Left lobe of liver (tissue), 2 donors: ENCODE measurements at regions not wholly inside any gene's neighbourhood (a gene's known extent, or its start where the extent isn't known, plus 50 kb on each side); places are given as distances from the start of the nearest gene placed in this dataset.

Experiments used
- ATAC-seq: fragments of 200-7000 bp; cut with Tn5 transposase; one replicate; pipeline ENCODE4 v1.9.1; 2020; ENCODE audit warnings: mild to moderate bottlenecking, moderate library complexity
- DNase-seq: peaks from one replicate; pipeline ENCODE4 v3.0.0-alpha.2; 2020; ENCODE audit warnings: low spot score
- donor health status: DM: no; HTN: no; CAD: no; lungs with moderate emphysema.
- donor health status: DM: no; HTN: yes; CAD: no.

DNA sequence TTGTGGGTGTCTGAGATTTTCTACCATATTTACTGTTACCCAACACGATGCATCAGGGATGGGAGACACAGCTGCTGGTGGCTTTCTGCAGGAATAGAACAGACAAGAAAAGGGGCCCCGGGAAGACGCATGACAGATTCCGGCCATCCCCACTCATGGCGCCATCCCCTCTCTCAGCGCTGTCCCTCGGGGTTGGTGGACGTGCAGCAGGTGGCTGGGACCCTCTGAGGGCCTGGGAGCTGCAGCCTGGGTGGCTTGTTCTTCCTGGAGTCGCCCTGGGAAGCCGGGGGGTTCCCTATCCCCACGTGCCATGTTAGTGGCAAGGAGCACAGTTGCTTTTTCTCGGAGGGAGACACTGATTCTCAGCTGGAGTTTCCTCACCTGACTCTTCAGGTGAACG, 1123.3 kb downstream of the BRD1 start:
- no peak for ATAC-seq
- no peak for DNase-seq

DNA sequence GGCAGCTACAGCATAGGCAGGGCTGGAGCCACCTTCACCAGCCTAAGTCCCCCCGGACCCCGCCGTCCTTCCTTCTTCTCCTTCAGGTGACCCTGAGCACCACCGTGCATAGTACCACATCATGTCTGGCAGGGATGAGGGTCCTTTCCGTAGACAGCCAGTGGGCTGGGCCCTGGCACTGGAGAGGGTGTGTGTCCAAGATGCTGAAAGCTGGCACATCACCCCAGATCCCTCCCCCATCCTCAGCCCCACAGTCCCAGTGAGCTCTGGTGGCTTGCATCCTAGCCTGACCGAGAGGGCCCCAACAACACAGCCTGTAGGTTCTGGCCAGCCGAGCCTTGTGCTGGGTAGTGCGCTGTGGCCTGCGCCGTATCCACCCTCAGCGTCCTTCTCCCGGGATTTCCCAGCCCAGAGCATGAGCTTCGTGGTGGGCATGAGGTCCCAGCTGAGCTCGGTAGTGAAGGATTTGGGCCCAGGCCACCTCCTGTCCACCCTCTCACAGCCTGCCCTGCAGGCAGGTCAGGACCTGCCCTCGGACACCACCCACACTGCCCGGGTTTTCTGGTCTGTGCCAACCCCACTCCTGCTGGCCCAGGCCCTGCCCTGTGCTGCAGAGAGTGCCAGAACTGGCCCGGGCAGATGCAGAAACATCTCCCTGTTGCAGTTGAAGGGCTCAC, 1124.3 kb downstream of the BRD1 start:
- DNase-seq (peak; percentile 53), ATAC-seq (peak; percentile 63)

DNA sequence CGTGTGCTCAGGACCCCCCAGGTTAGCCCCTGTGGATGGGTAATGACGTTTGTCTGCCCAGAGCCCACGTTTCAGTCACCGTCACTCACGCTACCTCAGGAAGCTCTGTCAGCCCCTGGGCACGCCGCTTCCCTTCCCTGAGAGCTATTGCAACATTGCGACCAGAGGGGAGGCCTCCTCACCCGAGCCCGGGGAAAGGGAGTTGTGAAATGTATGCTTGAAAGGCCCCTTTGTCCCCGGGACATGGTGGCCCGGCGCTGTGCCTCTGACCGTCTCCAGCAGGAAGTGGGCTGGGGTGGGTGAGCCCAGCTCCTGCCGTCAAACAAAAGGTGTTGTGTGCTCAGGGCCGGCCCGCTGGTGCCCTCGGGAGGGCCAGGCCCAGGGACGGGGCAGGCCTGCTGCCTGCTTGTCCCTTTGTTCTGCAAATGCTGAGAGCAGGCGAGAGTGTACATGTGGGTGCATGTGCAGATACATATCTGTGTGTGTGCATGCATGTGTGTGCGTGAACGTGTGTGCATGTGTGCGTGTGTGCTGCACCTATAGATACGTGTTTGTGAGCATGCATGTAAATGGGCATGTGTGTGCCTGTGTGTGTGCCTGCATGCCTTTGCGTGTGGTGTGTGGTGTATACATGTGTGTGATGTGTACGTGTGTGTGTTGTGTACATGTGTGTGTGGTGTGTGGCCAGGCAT, 1125.0 kb downstream of the BRD1 start:
- peak; percentile 41 for ATAC-seq
- peak; percentile 55 for DNase-seq

DNA sequence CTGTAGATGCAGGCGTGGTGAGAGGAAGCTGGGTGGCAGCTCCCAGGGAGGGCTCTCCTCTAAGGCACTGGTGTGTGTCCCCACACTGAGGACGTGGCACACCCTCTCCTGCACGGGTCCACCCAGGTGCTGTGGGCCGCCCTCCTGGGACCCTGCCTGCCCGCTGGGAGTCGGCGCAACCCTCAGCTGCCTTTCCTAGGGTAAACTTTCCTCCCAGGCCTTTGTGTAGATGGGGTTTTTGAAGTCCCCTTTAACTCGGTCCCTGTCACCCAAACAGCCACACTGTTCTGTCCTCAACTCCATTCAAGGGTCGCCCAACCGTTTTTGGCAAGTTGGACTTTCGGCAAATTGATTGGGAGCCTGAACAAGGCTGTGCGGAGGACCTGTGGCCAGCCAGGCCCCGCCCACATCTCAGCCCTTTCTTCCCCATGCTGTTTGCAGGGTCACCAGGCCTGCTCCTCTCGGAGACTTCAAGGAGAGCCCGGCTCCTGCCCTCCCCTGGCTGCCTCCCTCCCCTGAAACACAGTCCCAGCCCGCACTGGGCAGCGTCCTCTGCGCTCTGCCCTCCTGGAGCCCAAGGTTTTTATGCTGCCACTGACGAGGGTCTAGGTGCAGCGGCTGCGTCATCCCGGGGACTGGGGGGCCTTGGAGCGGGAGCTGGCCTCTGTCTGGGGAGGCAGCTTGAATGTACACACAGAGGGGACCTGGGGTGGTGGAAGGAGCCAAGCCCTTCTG, 1126.2 kb downstream of the BRD1 start:
- ATAC-seq (no peak), DNase-seq (no peak)

DNA sequence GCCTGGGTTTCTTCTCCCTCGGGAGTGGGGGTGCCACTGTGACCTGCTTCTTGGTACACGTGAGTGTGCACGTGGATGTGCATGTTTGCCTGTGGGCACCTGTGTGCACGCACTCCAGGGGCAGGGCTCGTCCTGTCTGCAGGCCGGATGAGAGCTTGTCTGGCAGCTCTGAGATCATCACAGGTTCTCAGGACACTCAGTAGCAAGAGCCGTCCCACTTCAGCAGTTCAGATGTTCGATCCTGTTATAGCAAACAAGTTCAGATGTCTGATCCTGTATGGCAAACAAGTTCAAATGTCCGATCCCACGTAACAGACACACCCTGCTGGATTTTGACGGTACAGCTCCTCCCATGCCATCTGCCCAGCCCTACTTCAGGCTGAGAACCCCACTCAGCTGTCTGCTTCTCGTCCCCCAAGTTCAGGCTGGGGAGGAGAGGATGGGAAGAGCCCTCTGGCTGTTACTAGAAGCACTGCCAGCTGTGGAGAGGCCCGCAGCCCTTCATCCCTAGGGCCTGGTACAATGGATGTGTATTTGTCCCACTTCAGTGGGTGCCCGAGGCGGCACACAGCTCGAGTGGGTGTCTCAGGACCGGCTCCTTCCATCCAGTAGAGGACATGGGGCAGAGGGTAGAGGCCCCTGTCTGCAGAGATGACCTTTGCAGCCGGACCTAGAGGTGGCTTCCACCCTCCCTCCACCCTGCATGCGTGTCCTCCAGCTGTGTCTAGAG, 1126.9 kb downstream of the BRD1 start:
- no peak for DNase-seq
- ATAC-seq, result no peak

DNA sequence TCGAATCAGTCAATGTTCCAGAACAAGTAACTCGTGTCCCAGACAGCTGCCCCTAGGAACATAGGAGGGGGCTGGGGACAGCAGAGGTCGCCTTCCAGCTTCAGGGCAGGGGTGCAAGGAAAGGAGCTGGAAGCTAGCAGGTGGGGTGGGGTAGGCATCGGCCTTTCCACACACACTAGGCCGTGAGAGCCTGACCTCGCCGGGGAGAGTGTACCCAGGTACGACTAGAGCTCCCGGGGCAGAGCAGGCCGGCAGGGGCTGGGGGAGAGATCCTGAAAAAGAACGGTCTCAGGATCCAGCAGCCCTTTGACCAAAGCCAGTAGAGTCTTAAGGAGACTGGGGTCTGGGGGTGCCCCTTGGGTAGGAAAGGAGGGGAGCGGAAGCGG, 1127.5 kb downstream of the BRD1 start:
- DNase-seq (no peak), ATAC-seq (no peak)

DNA sequence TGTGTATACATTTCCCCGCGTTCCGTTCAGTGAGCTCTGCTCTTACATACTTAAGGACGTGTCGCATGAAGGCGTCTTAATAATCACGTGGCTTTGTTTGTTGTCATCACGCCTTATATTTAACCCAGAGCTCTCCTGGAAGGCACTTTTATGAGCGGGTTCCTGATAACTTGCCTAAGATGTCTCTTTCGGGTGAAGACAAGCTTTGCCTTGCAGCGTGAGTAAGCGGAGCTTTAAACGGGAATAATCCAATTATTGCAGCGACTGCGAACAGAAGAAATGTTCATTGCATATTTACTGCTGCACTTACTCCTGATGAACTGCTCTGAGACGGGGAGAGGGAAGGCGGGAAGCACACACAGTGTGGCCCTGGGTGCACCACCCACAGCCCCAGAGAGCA, 1128.2 kb downstream of the BRD1 start:
- ATAC-seq, result no peak
- no peak for DNase-seq

DNA sequence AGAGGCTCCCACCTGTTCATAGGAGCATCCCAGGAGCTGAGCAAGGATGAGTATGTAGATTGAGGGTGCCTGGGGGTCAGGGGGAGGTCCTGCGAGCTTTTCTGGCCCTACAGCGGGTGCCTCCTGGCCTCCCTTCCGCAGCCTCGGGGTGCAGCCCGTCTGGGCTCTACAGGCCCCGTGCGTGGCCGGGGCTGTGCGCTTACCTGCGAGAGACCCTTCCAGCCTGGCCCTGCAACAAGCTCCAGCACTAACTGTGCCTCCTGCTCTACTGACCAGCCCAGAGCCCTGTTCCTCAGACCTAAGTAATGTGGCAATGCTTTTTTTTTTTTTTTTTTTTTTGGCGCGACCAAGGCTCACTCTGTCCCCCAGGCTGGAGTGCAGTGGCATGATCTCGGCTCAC, 1129.1 kb downstream of the BRD1 start:
- no peak for DNase-seq
- ATAC-seq, result no peak

DNA sequence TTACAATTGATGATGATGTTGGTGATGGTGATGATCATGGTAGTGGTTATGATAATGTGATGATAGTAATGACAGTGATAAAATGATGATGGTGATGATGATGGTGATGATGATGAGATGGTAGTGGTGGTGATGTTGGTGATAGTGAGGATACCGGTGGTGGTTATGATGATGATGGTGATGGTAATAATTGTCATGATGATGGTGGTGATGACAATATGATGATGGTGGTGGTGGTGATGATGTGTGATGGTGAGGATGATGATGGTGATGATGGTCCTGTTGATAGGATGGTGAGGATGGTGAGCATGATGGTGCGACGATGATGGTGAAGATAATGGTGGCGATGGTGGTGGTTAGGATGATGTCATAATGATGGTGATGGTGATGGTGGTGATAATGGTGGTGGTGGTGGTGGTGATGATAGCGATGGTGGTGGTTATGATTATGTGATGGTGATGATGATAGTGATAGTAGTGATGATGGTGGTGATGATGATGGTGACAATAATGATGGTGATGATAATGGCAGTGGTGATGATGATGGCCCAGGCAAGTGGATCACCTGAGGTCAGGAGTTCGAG, 1129.9 kb downstream of the BRD1 start:
- ATAC-seq, result no peak

DNA sequence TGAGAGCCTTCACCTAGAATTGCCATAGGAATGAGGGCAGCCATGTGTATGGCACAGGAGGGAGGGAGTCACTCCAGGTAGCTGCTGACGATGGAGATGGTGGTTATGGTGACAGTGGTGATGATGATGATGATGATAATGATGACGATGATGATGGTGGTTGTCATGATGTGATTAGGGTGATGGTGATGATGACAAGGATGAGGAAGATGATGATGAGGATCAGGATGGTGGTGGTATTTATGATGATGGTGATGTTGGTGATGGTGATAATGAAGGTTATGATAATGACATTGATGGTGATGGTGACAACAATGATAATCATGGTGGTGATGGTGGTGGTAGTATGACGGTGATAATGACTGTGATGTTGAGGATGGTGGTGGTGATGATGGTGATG, 1130.5 kb downstream of the BRD1 start:
- DNase-seq (no peak), ATAC-seq (no peak)

More for the DNA sequence above, 1129.9 kb downstream of the BRD1 start:
- no peak for DNase-seq

DNA sequence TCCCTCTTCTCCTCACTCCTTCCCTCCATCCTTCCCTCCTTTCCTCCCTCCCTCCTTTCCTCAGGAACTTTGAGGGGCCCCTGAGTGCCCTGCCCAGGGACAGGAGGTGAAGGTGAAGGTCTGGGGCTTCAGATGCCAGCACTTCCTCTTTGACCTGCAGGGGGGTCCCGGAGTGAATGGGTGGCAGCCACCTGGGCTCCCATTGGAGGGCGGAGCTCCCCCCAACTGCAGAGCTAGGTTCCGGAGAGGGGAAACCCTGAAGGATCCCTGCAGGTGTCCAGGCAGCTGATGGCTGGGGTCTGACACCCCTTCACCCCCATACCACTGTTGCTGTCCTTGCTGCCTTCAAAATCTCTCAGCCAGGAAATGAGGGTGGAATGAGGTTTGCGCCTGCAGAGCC, 1131.3 kb downstream of the BRD1 start:
- ATAC-seq (no peak), DNase-seq (no peak)

DNA sequence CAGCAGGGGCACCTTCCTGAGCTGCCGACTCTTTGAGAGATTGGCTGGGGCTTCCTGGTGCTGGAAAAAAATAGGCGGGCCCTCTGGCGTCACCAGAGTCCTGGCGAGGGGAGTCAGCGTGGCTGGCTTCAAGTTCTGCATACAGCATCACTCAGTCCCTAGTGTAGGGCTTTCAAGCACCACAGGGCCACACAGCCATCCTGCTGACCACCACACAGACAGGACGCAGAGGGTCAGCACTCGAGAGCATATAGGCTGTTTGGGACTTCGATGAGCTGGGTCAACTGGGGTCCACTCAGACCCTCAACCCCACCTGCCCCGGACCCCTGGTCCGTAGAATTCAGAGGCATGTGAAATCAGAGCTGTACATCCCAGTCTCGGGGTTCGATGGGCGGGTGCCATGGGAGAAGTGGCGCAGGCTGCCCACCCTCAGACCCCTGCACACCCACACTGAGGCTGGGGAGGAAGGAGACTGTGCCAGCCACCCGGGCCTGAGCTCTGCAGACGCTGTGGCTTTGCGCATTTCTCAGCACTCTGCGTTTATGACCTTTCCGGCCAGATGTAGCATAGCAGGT, 1131.9 kb downstream of the BRD1 start:
- DNase-seq (no peak), ATAC-seq (no peak)

DNA sequence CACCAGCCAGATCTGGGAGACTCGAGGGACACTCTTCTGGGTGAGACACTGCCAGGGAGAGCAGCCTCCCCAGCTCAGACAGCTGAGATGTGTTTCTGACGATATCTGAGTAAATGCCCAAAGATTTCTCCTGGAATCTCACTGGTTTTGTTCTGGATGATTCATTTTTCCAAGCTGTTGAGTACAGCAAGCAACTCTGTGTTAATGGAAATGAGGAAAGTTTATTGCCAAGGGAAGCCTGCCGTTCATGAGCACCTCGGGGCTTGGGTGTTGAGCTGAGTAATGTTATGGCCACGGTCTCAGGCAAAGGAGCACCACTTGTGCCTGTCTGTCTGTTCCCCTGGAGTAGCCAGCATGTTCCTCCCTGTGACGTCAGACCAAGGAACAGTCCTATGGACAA, 1132.4 kb downstream of the BRD1 start:
- no peak for ATAC-seq
- DNase-seq, result no peak

DNA sequence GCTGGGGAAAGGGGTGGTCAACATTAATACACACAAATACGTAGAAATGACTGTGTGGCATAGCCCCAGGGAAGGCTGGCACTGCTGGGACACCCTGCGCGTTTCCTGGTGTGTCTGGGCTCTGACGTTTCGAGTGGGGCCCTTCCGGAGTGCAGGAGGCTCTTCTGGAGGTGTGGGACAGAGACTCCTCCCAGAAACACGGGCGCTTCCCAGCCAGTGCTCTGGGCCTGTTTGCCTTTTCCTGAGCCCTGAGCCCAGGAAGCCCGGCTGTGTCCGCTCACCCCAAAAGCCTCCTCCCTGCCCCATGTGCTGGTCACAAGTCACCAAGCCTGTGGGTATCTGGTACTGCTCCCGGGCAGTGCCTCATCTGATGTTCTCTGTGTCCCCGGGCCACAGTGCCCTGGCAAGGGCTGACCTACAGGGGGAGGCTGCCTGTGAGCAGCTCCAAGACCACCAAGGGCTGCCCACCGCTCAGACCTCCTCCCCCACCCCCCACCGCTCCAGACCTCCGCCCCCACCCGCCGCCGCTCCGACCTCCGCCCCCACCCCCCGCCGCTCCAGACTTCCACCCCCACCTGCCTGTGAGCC, 1133.3 kb downstream of the BRD1 start:
- ATAC-seq (no peak), DNase-seq (no peak)

DNA sequence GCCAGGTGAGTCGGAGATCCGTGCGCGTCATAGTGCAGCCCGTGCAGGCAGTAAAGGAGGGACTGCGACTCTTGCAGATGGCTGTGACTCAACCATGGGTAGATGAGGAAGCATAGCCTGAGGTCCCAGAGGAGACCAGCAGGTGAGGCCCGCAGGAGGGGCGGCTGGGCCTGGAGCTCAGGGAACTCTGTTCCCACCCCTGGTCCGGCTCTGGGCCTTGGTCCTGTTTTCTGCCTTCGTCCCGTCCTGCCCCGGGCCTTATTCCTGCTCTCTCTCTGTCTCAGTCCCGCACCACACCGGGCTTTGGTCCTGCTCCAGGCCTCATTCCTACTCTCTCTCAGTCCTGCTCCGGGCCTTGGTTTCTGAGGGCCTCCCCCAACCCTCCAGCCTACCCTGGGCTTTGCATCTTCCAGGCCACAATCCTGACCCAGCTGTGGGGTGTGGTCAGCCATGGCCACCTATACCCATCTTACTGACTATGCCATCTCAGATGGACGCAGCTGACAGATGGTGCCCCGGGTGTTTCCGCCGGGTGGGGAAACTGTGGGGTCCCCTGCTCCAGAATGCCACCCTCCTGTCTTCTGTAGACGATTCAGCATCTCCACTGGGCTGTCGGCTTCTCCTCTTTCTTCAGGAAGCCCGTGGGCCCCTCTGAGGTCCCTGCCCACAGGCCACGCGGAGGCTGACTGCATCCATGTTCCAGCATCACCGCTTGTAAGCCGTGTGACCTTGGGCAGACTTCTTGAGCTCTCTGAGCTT, 1134.1 kb downstream of the BRD1 start:
- ATAC-seq, result no peak
- no peak for DNase-seq

DNA sequence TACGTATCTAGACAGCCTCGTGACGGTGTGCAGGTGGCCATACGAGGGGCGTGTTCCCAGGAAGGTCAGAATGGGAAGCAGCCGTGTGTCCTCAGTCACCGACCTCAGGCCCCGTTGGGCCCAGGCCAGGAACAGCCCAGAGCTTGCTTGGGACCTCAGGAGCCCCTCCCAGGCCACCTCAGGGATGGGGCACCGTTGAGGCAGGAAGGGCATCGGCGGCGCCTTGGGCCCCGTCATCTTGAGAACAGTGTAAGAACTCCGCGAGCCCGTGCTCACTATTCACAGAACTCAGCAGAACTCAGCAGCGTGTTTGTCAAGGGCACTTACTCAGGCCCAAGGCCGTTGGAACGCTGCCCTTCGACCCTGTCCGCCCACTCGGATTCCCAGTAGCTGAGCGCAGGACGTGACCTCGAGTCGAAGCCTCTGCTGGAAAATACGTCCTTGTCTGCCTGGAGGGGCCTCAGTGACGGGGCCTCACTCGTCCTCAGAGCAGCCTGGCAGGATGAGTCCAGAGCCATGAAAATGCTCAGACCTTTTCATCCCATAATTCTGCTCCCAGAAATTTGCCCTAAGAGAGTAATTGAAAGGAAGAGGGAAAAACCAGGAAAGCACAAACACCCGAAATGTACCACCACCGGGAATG, 1134.8 kb downstream of the BRD1 start:
- ATAC-seq (no peak), DNase-seq (no peak)

DNA sequence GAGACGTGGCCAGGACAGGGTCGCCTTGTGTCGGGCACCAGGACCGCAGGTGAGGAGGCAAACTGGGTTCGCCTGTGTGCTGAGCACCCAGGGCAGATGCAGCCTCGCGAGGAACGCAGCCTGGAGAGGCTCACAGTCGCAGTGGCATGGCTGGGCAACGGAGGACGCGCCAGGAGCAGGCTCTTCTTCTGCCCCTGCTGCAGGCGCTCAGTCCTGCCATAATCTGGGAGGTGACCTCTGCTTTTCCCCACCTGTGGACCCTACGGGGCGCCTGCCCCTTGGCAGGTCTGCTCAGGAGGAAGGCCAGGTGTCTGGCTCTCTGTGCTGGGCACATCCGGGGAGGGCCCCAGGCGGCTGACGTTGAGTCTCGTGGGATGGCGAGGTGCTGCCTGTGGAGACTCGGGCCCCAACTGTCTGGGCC, 1136.2 kb downstream of the BRD1 start:
- no peak for ATAC-seq
- DNase-seq, result no peak

DNA sequence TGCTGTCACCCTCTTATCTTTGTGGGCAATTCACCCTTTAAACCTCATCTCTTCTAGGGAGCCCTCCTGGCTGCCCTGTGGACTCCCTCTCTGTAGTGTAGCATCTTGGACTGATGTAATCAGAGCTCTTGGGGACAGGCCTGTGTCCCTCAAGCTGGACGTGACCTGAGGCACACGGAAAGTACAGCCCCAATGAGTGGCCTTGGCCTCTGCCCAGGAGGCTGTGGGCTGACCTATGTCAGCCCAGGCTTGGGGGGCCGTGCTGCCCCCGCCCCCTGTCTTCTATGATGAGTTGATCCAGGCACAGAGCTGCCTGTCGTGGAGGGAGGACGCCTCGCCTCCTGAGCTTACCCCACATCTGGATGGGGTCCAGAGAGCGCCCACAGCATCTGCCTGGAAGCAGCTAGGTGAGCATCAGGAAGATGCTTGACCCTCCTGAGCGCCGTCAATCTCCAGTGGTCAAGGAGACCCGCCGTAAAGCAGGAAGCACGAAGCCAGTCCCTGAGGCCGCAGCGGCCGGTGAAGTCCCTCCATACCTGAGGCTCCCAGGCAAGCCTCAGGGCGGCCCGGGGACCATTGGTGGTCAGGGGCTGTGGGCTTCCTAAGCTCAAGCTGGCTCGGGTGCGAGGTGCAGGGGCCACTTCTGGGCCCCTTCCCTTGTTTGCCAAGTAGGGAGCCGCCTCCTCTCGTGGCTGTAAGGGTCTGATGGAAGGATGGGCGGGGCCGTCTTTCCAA, 1136.9 kb downstream of the BRD1 start:
- no peak for DNase-seq
- no peak for ATAC-seq
